ENCODE measurements at regions not wholly inside any gene's neighbourhood (a gene's known extent, or its start where the extent isn't known, plus 50 kb on each side); places are given as distances from the start of the nearest gene placed in this dataset.
"Not testable (repeated sequence)": the region's sequence is repeated elsewhere in the genome, so short reads cannot be mapped to it uniquely, and the experiment has no call there.

DNA sequence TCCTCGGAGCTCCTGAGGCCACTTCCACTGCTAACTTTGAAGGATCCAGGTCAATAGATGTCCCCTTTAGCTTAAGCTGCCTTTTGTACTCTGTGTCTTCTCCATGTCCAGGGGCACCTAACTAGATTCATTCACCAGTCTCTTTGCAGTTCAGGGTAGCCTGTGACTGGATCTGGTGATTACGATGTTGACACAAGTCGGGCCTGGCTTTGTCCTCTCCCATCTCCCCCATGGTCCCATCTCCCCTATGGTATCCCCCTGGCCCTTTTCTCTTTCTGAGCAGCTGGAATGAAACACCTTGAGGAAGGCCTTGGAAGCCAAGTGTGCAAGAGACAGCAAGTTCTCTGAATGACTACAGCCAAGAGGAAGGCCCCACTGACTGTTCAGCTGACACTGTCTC lies 417.9 kb upstream of the SMIM21 start:
- no peak for DNase-seq (ENCODE audit: low spot score)

- no peak for DNase-seq (ENCODE audit: low spot score)
These were observed 416.6 kb upstream of the SMIM21 start for GRCh38 chr18:75844146-75844545.

DNA sequence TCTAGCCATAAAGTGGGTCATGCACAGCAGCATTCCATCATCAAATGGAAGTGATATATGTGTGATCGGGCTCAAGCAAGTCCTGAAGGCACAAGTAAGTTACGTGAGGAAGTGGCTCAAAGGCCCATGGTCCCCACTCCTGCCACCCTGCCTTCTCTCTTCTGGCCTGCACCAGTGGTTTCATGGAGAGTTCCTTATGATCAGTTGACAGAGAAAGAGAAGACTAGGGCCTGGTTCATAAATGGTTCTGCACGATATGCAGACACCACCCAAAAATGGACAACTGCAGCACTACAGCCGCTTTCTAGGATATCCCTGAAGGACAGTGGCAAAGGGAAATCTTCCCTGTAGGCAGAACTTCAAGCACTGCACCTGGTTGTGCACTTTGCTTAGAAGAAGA lies 412.6 kb upstream of the SMIM21 start:
- no peak for DNase-seq (ENCODE audit: low spot score)

DNA sequence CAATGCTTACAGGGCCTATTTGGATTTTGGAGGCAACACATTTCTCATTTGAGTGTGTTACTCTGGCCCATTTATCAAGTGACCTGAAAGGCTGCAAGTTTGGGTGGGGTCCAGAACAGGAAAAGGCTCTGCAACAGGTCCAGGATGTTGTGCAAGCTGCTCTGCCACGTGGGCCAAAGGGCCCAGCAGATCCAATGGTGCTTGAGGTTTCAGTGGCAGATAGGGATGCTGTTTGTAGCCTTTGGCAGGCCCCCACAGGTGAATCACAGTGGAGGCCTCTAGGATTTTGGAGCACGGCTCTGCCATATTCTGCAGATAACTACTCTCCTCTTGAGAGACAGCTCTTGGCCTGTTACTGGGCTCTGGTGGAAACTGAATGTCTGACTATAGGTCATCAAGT lies 412.2 kb upstream of the SMIM21 start:
- DNase-seq (ENCODE audit: low spot score): not testable (repeated sequence)

DNA sequence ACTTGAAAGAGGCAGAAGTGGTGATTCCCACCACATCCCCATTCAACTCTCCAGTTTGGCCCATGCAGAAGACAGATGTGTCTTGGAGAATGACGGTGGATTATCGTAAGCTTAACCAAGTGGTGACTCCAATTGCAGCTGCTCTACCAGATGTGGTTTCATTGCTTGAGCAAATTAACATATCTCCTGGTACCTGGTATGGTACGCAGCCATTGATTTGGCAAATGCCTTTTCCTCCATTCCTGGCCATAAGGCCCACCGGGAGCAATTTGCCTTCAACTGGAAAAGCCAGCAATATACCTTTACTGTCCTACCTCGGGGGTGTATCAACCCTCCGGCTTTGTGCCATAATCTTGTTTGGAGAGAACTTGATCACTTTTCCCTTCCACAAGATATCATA lies 411.5 kb upstream of the SMIM21 start:
- DNase-seq (ENCODE audit: low spot score): no peak

DNA sequence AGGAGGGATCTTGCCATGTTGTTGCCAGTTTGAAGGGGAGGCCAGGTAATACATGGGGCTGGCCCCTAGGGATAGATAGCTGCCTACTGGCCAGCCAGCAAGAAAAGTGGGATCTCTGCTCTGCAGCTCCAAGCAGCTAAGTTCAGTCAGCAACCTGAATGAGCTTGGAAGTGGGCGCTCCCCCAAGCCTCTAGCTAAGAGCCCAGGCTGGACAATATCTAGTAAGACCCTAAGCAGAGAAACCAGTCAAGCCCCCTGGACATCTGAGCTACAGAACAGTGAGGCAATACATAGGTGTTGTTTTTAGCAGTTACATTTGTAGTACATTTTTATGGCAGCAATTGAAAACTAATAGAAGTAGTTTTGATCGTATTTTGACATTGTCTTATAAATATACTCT lies 409.8 kb upstream of the SMIM21 start:
- no peak for DNase-seq (ENCODE audit: low spot score)

DNA sequence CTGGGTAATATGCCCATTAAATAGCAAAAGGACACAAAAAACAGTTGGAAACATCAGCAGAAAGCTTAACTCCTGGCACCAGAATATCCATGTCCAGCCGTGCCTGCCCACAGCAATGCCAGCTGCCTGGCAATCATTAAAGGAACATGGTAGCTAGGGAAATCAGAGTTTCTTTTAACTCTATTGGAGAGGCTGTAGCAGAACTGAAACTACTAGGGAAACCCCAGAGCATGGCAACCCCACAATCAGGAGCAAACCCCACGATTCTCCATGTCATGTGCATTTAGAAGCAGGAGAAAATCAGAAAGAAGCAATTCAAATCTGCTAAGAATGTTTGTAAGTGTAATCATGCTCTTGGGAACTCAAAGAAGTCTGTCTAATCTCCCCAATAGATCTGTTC lies 409.0 kb upstream of the SMIM21 start:
- no peak for DNase-seq (ENCODE audit: low spot score)

DNA sequence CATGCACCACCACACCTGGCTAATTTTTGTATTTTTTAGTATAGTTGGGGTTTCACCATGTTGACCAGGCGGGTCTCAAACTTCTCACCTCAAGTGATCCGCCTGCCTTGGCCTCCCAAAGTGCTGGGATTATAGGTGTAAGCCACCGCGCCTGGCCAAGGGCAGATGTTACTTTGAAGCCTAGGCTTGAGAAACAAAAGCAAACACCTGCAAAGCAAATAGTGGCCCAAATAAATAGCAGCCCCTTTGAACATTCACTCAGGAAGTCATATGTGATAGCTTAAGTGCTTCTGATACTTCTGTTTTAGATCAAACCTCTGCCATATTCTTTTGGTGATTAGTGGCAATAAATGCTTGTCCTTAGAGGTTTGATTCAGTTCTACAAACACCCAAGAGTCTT lies 404.5 kb upstream of the SMIM21 start:
- no peak for DNase-seq (ENCODE audit: low spot score)

DNA sequence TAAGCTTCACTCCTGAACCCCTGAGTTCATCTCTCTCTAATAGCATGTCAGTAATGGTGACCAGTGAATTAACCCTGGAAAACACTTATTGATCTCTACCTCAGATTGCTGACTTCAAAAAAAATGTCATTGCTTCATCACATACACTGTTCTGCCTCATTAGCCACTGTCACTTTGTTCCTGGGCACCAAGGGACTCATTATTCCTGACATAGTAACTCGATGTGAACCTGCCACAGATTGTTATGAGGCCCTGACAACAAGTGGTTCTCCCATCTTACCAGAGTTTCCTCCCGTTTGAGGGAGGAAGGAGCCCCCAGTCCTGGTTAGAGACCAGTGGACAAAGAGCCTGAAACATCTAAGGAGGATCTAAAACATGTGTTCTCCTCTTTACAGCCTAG lies 403.3 kb upstream of the SMIM21 start:
- no peak for DNase-seq (ENCODE audit: low spot score)

DNA sequence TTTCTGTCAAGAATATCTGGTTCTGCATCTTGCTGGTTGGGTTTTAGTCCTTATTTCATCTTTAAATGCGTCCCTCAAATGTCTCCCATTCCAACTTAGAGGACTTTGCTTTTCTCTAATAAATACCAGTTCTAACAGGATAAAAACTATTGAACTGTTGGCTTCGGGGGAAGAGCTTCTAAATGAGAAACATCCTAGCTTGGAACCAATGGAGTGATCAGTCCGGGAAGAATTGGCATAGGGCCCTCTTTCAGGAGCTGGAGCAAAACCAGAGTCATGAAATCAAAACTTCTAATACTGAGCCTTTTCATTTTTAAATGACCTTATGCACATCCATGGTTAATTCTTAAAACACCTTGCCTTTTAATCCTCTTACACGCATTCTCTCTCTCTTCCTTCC lies 401.6 kb upstream of the SMIM21 start:
- DNase-seq (ENCODE audit: low spot score): no peak

DNA sequence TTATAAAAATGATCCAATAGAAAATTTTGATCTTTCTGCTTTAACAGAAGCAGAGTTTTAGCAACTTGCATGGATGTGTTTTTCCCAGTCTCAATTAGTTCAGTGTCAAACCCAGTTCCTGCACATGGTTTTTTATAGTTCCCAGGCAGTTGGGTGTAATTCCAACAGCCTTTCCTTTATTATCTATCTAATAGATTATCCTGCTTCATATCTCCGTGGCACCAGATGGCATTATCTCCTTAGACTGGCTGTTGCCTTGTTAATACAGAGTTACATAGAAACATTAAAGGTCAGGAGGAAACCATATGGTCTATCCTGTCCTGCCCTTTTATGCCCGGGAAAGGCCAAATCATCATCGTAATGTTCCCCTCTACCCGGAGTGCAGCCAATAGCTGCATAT lies 400.9 kb upstream of the SMIM21 start:
- no peak for DNase-seq (ENCODE audit: low spot score)

DNA sequence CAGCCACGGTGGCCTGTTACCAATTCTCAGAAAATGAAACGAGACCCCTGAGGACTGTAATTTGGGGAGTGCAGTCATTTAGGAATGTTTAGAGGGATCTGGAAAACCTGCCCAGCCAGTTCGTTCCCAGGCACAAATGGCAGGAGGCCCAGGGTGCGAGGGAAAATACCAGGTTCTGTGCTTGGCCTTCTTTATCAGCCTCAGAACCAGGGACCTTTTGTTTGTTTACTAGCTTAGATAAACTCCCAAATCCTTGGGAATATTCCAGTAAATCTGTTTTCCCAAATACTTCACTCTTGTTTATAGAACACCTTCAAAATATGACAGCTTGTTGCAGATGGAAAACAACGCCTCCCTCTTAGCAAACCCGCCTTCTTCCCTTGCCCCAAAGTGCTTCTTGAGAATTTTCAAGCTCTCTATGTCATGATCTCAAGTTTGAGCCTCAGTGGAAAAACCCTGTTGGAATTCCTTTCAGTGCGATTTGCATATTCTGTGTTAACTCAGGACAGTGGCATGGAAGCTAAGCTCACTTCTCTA lies 400.3 kb upstream of the SMIM21 start:
- no peak for DNase-seq (ENCODE audit: low spot score)

- no peak for DNase-seq (ENCODE audit: low spot score)
These were observed 397.2 kb upstream of the SMIM21 start for GRCh38 chr18:75824661-75825060.

DNA sequence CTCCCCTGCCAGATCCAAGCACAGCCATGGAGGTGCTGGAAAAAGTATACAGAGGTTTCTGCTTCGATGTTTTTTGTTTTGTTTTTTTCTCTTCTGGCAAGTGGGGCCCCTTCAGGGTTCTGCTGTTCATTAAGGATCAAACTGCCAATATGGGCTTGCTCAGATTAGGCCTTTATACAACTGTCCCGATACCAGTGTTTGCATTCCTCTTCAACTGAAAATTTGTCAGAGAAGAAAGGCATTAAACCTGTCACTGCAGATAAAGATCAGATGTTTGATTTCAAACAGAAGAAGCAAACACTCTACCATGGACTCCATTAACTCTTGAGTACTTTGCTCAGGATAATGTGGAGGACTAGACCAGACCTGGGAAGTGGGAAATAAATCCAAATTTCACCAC lies 396.0 kb upstream of the SMIM21 start:
- no peak for DNase-seq (ENCODE audit: low spot score)

GRCh38 chr18:75818383-75818782 lies 390.9 kb upstream of the SMIM21 start:
- no peak for DNase-seq (ENCODE audit: low spot score)

- DNase-seq (ENCODE audit: low spot score): no peak
These were observed 388.3 kb upstream of the SMIM21 start for GRCh38 chr18:75815767-75816166.

DNA sequence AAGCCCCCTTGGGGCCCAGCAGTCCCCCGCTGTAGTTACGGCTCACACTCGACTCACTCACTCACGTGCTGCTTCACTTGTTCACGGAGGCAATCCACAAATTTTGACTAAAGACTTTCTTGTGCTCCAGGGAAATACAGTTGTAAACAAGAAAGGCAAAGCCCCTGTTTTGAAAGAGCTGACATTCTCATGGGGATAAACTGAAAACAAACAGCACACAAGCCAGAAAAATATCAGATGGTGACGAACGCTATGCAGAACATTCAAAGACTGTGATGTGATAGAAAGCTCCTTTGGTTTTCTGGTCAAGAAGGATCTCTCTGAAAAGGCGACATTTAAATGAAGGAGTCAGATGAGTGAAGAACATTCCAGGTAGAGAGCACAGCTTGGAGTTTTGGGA lies 385.3 kb upstream of the SMIM21 start:
- DNase-seq (ENCODE audit: low spot score): no peak

GRCh38 chr18:75810961-75811551 lies 383.6 kb upstream of the SMIM21 start:
- DNase-seq (ENCODE audit: low spot score): no peak

GRCh38 chr18:75810516-75810915 lies 383.0 kb upstream of the SMIM21 start:
- no peak for DNase-seq (ENCODE audit: low spot score)

DNA sequence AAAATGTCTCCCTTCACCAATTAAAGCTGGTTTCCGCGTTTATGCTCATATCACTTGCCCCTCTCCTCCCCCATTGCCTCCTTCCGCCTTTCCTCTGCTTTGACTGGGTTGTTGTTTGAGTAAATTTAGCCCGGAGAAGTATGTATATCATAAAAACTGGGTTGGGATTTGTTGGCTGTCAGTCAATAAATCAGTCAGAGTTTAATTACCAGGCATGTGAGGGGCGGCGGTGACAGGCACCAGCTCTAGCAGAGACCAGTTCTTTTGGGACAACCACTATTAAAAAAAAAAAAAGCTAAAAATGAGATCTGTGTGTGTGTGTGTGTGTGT lies 382.4 kb upstream of the SMIM21 start:
- no peak for DNase-seq (ENCODE audit: low spot score)

DNA sequence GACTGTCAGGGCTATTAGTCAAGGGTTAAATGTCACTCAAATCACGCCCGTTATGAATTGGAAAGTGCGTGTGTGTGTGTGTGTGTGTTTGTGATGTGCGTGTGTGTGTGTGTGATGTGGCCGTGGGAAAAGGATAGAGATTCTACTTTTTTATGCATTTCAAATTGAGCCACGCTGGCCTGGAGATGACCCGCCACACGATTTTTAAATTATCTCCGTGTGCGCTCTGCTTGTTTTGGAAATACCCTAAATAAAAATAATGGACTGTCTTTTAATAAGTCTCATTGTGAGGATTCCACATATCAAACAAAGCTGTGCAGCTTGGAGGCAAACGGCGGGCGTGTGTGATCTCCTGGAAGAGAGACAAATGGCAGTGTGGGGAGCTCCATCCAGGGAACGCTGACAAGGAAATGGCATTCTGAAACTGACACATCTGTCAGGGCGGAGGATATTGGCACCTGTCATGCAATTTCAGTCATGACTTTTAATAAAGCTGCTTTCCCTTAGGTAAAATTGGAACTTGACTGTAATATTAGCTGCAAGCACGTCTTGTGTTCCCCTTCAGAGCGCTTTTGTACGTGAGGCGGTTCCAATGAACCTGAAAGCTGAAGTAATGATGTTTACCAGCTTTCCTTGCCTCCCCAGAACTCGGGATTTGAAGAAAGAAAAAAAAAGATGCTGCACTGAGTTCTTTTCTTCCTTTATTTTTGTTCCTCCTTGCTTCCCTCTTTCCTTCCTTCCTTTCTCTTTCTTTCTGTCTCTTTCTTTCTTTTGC lies 381.8 kb upstream of the SMIM21 start:
- DNase-seq (ENCODE audit: low spot score): no peak

DNA sequence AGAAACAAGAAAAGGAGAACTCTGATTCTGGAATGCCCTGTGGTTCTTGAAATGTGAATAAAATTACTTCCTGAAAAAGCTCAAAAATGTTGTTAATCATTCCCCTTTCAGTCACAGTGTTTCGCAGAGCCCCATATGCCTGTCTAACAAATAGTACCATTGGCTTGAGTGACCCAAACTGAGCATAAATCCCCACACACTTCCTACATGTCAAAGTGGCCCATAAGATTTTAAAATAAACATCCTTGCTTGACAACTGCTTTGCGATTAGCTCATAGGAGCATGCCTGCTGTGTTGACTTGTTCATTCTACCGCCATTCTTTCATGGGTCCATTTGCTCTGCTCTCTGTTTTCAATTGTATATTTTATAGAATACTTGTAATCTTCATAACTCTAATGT lies 377.8 kb upstream of the SMIM21 start:
- DNase-seq (ENCODE audit: low spot score): no peak

DNA sequence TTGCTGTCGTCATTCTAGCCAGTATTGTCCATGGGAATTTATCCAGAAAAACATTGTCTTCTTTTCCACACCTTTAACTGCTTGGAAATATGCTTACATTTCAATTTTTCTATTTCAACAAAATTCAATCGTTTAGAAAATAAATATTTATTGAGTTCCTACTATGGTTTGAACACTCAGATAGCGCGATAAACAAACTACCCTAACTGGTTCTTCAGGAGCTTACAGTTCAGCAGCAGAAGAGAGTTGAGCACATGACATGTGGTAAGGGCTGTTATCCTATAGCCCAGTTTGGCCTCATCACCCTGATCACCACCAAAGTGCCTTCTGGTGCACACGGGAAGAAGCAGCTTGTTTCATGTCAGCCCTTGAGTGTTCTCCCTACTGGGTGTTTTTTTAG lies 375.2 kb upstream of the SMIM21 start:
- no peak for DNase-seq (ENCODE audit: low spot score)

- DNase-seq (ENCODE audit: low spot score): no peak
These were observed 373.7 kb upstream of the SMIM21 start for GRCh38 chr18:75801178-75801577.
